HK-2 (cell line): ENCODE measurements at regions not wholly inside any gene's neighbourhood (a gene's known extent, or its start where the extent isn't known, plus 50 kb on each side); places are given as distances from the start of the nearest gene placed in this dataset.
"Not testable (repeated sequence)": the region's sequence is repeated elsewhere in the genome, so short reads cannot be mapped to it uniquely, and the experiment has no call there.

Experiments
- DNase-seq: peaks from one replicate; pipeline ENCODE4 v3.0.0-alpha.2; 2018; ENCODE audit not compliant: unreplicated experiment

GRCh38 chr3:16769525-16769924 is 115.2 kb upstream of the PLCL2 start:
- DNase-seq: no peak

GRCh38 chr3:16770021-16770420 is 114.7 kb upstream of the PLCL2 start:
- no peak for DNase-seq

- no peak for DNase-seq
Measured at GRCh38 chr3:16770792-16771191, 114.0 kb upstream of the PLCL2 start.

- not testable (repeated sequence) for DNase-seq
Measured at GRCh38 chr3:16773594-16773993, 111.2 kb upstream of the PLCL2 start.

- DNase-seq: not testable (repeated sequence)
Measured at GRCh38 chr3:16774536-16774935, 110.2 kb upstream of the PLCL2 start.

GRCh38 chr3:16784973-16785372 is 99.8 kb upstream of the PLCL2 start:
- no peak for DNase-seq

GRCh38 chr3:16785465-16785864 is 99.3 kb upstream of the PLCL2 start:
- no peak for DNase-seq

GRCh38 chr3:16788440-16789056 is 96.2 kb upstream of the PLCL2 start:
- DNase-seq: no peak

GRCh38 chr3:16789344-16790120 is 95.2 kb upstream of the PLCL2 start:
- no peak for DNase-seq

GRCh38 chr3:16790432-16791400 is 94.0 kb upstream of the PLCL2 start:
- no peak for DNase-seq

GRCh38 chr3:16793321-16793720 is 91.4 kb upstream of the PLCL2 start:
- DNase-seq: no peak

GRCh38 chr3:16794257-16794656 is 90.5 kb upstream of the PLCL2 start:
- no peak for DNase-seq

GRCh38 chr3:16795581-16795980 is 89.2 kb upstream of the PLCL2 start:
- no peak for DNase-seq

- DNase-seq: no peak
Measured at GRCh38 chr3:16797831-16798230, 86.9 kb upstream of the PLCL2 start.

- no peak for DNase-seq
Measured at GRCh38 chr3:16798738-16799137, 86.0 kb upstream of the PLCL2 start.

- DNase-seq: no peak
Measured at GRCh38 chr3:16800361-16800760, 84.4 kb upstream of the PLCL2 start.

GRCh38 chr3:16801223-16801622 is 83.5 kb upstream of the PLCL2 start:
- no peak for DNase-seq

GRCh38 chr3:16801698-16802097 is 83.1 kb upstream of the PLCL2 start:
- no peak for DNase-seq

- DNase-seq: no peak
Measured at GRCh38 chr3:16802389-16802788, 82.4 kb upstream of the PLCL2 start.

- no peak for DNase-seq
Measured at GRCh38 chr3:16803019-16803418, 81.7 kb upstream of the PLCL2 start.

GRCh38 chr3:16807391-16807790 is 77.4 kb upstream of the PLCL2 start:
- DNase-seq: no peak

- no peak for DNase-seq
Measured at GRCh38 chr3:16808393-16809107, 76.2 kb upstream of the PLCL2 start.
